Spleen (tissue), 7 donors: ENCODE measurements at regions not wholly inside any gene's neighbourhood (a gene's known extent, or its start where the extent isn't known, plus 50 kb on each side); places are given as distances from the start of the nearest gene placed in this dataset.

ENCODE experiments used
- POLR2A ChIP-seq, 3 donors: fragments of 450-650 bp; IDR thresholded peaks; one replicate each; pipeline ENCODE4 v1.5.1; 2017; ENCODE audit warnings: antibody characterized with exemption in 3 of 3, mild to moderate bottlenecking in 1 of 3
- TF ChIP-seq, protein P1 (sequence below), 11 experiments: fragments of 200-600 bp in 7 of 11; fragments of 450-650 bp in 4 of 11; sonication (generic) in 4 of 11; IDR thresholded peaks in 8 of 11; conservative IDR thresholded peaks in 3 of 11; 1 replicate in 7 of 11; 2 replicates in 4 of 11; pipeline versions ENCODE4 v1.4.0 to v1.8.0; 2016 to 2021; ENCODE audit warnings: antibody characterized with exemption in 11 of 11, inconsistent platforms in 4 of 11, mild to moderate bottlenecking in 1 of 11
- donor health status: DM: no; HTN: no; CAD: no; lungs with moderate emphysema.
- donor health status: DM: no; HTN: no; CAD: no.
- donor health status: DM: no; HTN: no; CAD: no.

DNA sequence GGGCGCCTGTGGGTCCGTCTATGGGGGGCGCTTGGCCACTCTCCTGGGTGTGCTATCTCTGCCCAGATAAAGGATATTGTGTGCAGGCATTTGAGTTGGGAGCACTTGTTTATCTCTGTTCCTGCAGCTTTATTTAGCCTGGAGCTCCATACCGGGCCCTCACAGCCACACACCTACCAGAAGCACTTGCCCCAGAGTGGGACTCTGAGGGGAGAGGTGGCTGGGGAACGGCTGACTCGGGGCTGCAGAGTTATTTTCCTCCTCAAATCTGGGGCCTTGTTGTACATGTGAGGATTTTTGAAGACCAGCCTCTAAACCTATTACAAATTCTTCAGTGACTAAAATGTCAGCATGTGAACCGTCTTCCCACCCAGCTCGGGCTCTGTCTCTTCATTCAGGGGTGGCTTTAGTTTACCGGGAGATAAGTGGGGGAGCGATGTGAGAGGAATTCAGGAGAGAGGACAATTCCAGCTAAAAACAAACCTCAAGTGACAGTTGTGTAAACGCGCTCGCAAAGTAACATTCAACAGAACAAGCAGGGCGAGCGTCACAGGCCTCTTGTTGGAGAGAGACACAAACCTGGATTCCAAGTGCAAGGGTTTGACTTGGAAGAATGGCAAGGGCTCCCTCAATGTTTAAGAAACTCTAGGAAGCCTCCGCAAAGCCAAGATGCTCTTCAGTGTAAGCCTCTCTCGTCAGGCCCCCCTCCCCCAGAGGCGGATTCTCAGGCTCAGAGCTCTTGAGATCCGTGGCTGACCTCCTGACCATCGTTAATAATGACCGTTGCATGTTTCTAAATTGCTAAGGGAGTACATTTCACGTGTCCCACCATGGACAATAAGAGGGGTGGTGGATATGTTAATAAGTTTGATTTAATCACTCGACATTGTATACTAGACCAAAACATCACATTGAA lies 548.9 kb downstream of the QKI start:
- no peak for TF ChIP-seq POLR2A (IDR thresholded peaks at IDR 0.05)
- TF ChIP-seq, protein P1, sequence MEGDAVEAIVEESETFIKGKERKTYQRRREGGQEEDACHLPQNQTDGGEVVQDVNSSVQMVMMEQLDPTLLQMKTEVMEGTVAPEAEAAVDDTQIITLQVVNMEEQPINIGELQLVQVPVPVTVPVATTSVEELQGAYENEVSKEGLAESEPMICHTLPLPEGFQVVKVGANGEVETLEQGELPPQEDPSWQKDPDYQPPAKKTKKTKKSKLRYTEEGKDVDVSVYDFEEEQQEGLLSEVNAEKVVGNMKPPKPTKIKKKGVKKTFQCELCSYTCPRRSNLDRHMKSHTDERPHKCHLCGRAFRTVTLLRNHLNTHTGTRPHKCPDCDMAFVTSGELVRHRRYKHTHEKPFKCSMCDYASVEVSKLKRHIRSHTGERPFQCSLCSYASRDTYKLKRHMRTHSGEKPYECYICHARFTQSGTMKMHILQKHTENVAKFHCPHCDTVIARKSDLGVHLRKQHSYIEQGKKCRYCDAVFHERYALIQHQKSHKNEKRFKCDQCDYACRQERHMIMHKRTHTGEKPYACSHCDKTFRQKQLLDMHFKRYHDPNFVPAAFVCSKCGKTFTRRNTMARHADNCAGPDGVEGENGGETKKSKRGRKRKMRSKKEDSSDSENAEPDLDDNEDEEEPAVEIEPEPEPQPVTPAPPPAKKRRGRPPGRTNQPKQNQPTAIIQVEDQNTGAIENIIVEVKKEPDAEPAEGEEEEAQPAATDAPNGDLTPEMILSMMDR (IDR thresholded peaks at IDR 0.05 in 8 of 11, conservative IDR thresholded peaks at IDR 0.05 in 3 of 11), result no peak
